HCT116 (cell line): ENCODE measurements at regions not wholly inside any gene's neighbourhood (a gene's known extent, or its start where the extent isn't known, plus 50 kb on each side); places are given as distances from the start of the nearest gene placed in this dataset.

Source experiments
- ATAC-seq: fragments of 200-7000 bp; cut with Tn5 transposase; 2 replicates; pipeline ENCODE4 v1.9.1; 2020; ENCODE audit warnings: mild to moderate bottlenecking, moderate library complexity
- BruUV-seq: library from RNA; stranded (reverse); fragments of 400-500 nt; replicated peaks from 2 replicates; lab custom pipeline; 2021; lab: Mats Ljungman, UMichigan
- CTCF ChIA-PET: fragments of 300-600 bp; sonication (Branson Sonifier 250); formaldehyde crosslinking; loops from one replicate; lab custom pipeline; 2021; ENCODE audit warnings: antibody characterized with exemption; lab: Charles Lee
- POLR2A ChIA-PET: fragments of 300-600, 350-600 bp; sonication (Branson Sonifier 250); formaldehyde crosslinking; loops from one replicate; lab custom pipeline; 2021; ENCODE audit warnings: antibody characterized with exemption; lab: Charles Lee
- RAD21 ChIA-PET, 2 experiments: fragments of 300-600 bp; sonication (Branson Sonifier 250); formaldehyde crosslinking; loops; one replicate each; lab custom pipeline; 2023; ENCODE audit warnings: low total read pairs in 2 of 2; ENCODE audit not compliant: uncharacterized antibody in 2 of 2, unreplicated experiment in 2 of 2, low non-redundant PET in 1 of 2; lab: Charles Lee
- DNase-seq: peaks from one replicate; pipeline ENCODE4 v3.0.0-alpha.2; 2010; ENCODE audit warnings: low read depth, low spot score
- H2AFZ ChIP-seq: fragments of 200-600 bp; shearing (Covaris generic), sonication (generic); 2 replicates; pipeline ENCODE4 v1.6.1; 2017; ENCODE audit warnings: low read depth, mixed run types, mixed read lengths, antibody characterized with exemption, low read length; ENCODE audit not compliant: poor library complexity, severe bottlenecking
- H3K27ac ChIP-seq: 2 replicates; pipeline ENCODE4 v1.5.1; 2012; ENCODE audit warnings: low read depth, low read length
- H3K27me3 ChIP-seq: fragments of 200-600 bp; sonication (generic); 2 replicates; pipeline ENCODE4 v1.6.1; 2016; ENCODE audit warnings: mixed run types, low read length, mixed read lengths; ENCODE audit not compliant: insufficient read depth
- H3K36me3 ChIP-seq, 2 experiments: fragments of 200-500 bp in 1 of 2; fragments of 200-600 bp in 1 of 2; sonication (Bioruptor generic) in 1 of 2; sonication (generic) in 1 of 2; 2 replicates each; pipeline versions ENCODE4 v1.5.1 to v1.6.1; 2014 to 2016; ENCODE audit warnings: low read length in 2 of 2, inconsistent platforms in 1 of 2, mixed read lengths in 1 of 2, mixed run types in 1 of 2; ENCODE audit not compliant: insufficient read depth in 2 of 2, control insufficient read depth in 1 of 2
- H3K4me1 ChIP-seq, 2 experiments: fragments of 200-600 bp in 1 of 2; sonication (generic) in 1 of 2; 2 replicates each; pipeline versions ENCODE4 v1.5.1 to v1.6.1; 2012 to 2017; ENCODE audit warnings: low read length in 2 of 2, inconsistent platforms in 1 of 2, mild to moderate bottlenecking in 1 of 2, mixed read lengths in 1 of 2, mixed run types in 1 of 2, moderate library complexity in 1 of 2; ENCODE audit not compliant: insufficient read depth in 2 of 2, control insufficient read depth in 1 of 2
- H3K4me2 ChIP-seq: fragments of 200-600 bp; sonication (generic); 2 replicates; pipeline ENCODE4 v1.6.1; 2017; ENCODE audit warnings: mixed run types, low read length, mixed read lengths
- H3K4me3 ChIP-seq, 2 experiments: fragments of 200-600 bp in 1 of 2; sonication (generic) in 1 of 2; replicated peaks in 1 of 2; 2 replicates each; pipeline ENCODE4 v1.5.1; 2011 to 2016; ENCODE audit warnings: low read length in 2 of 2, control low read depth in 1 of 2, low read depth in 1 of 2, mild to moderate bottlenecking in 1 of 2, mixed read lengths in 1 of 2, mixed run types in 1 of 2
- H3K79me2 ChIP-seq: fragments of 200-600 bp; sonication (generic); 2 replicates; pipeline ENCODE4 v1.6.1; 2017; ENCODE audit warnings: mild to moderate bottlenecking, mixed run types, low read length, moderate library complexity, mixed read lengths; ENCODE audit not compliant: insufficient read depth
- H3K9ac ChIP-seq: fragments of 200-600 bp; sonication (generic); 2 replicates; pipeline ENCODE4 v1.6.1; 2016; ENCODE audit warnings: low read length, mixed read lengths
- H3K9me2 ChIP-seq: fragments of 200-600 bp; sonication (generic), shearing (Covaris generic); 2 replicates; pipeline ENCODE4 v1.6.1; 2017; ENCODE audit warnings: mixed run types, mild to moderate bottlenecking, moderate library complexity; ENCODE audit not compliant: insufficient read depth
- H3K9me3 ChIP-seq, 2 experiments: fragments of 200-500 bp in 1 of 2; fragments of 200-600 bp in 1 of 2; sonication (Bioruptor generic) in 1 of 2; sonication (generic) in 1 of 2; 2 replicates each; pipeline ENCODE4 v1.6.1; 2014 to 2017; ENCODE audit warnings: low read length in 2 of 2, mixed read lengths in 2 of 2, inconsistent platforms in 1 of 2, low read depth in 1 of 2, mild to moderate bottlenecking in 1 of 2, mixed run types in 1 of 2, moderate library complexity in 1 of 2; ENCODE audit not compliant: control insufficient read depth in 1 of 2, insufficient read depth in 1 of 2
- H4K20me1 ChIP-seq: fragments of 200-600 bp; sonication (generic), shearing (Covaris generic); 2 replicates; pipeline ENCODE4 v1.6.1; 2017; ENCODE audit warnings: mixed run types, mild to moderate bottlenecking, moderate library complexity; ENCODE audit not compliant: insufficient read depth
- CBX3 ChIP-seq: IDR thresholded peaks from 2 replicates; pipeline ENCODE4 v1.6.1; 2012; ENCODE audit warnings: low read depth
- CTCF ChIP-seq, 3 experiments: fragments of 200-600 bp in 1 of 3; sonication (generic) in 1 of 3; IDR thresholded peaks in 2 of 3; conservative IDR thresholded peaks in 1 of 3; 2 replicates each; pipeline ENCODE4 v1.5.1; 2012 to 2017; ENCODE audit warnings: low read depth in 2 of 3, low read length in 2 of 3, antibody characterized with exemption in 1 of 3, borderline replicate concordance in 1 of 3, control low read depth in 1 of 3, mild to moderate bottlenecking in 1 of 3, mixed read lengths in 1 of 3, mixed run types in 1 of 3, moderate library complexity in 1 of 3; ENCODE audit not compliant: insufficient read depth in 1 of 3
- EGR1 ChIP-seq: IDR thresholded peaks from 2 replicates; pipeline ENCODE4 v1.6.1; 2012; ENCODE audit warnings: low read depth
- ELF1 ChIP-seq: IDR thresholded peaks from 2 replicates; pipeline ENCODE4 v1.6.1; 2012; ENCODE audit warnings: low read depth, borderline replicate concordance
- EZH2phosphoT487 ChIP-seq: fragments of 200-600 bp; IDR thresholded peaks from 2 replicates; pipeline ENCODE4 v1.6.1; 2018; ENCODE audit warnings: antibody characterized with exemption, borderline replicate concordance
- POLR2AphosphoS5 ChIP-seq: IDR thresholded peaks from 2 replicates; pipeline ENCODE4 v1.6.1; 2011; ENCODE audit warnings: mild to moderate bottlenecking, low read depth, low read length, moderate library complexity
- RAD21 ChIP-seq: IDR thresholded peaks from 2 replicates; pipeline ENCODE4 v1.6.1; 2012; ENCODE audit warnings: low read depth, mild to moderate bottlenecking
- SRF ChIP-seq: IDR thresholded peaks from 2 replicates; pipeline ENCODE4 v1.6.1; 2012; ENCODE audit warnings: low read depth
- TCF7L2 ChIP-seq: IDR thresholded peaks from 2 replicates; pipeline ENCODE4 v1.7.0; 2011; ENCODE audit warnings: borderline replicate concordance, inconsistent platforms; ENCODE audit not compliant: insufficient read depth, insufficient read length; ENCODE audit errors: extremely low read depth
- ZFX ChIP-seq: fragments of 450-650 bp; IDR thresholded peaks from 2 replicates; pipeline ENCODE4 v1.6.1; 2017
- intact Hi-C: fragments of 100-400 bp; cut with micrococcal nuclease; formaldehyde crosslinking; loops from 2 replicates; pipeline ENCODE4 v1.10.0; 2022
- TF ChIP-seq, protein P1 (sequence below): IDR thresholded peaks from 2 replicates; pipeline ENCODE4 v1.6.1; 2012

DNA sequence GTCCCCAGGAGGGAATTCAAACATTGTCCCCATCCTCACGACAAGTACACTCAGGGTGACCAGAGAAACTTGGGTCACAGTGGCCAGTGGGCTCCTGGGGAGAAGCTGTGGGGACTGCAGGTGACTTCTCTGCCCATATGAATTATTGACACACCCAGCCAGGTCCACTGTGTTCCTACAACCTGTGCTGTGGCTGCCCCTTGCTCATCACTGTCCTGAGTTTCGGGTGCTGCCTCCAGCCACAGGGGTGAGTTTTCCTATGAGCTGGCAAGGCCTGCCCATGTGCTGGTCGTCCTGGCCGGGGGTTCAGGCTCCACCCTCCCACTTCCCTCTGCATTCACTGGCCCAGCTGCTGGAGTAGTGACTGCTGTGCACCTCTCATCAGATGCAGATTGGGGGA lies 59.0 kb upstream of the RBFOX3 start:
- TF ChIP-seq ZFX, result no peak
- TF ChIP-seq TCF7L2, result no peak
- no peaks in the 10 kb centered on the region for H3K9me2 ChIP-seq
- DNase-seq (no peak), ATAC-seq (no peak)
- no peaks in the 10 kb centered on the region for H3K36me3 ChIP-seq
- no peaks in the 10 kb centered on the region for H4K20me1 ChIP-seq
- H3K4me2 ChIP-seq, result no peak overlapping the region
- no peaks in the 10 kb centered on the region for H3K27me3 ChIP-seq
- H3K4me1 ChIP-seq, result peaks cover 11% of the 10 kb centered on the region in 2 experiments; a peak in 3 of 4 replicates
- RAD21 ChIA-PET, result no interaction called here
- H3K79me2 ChIP-seq, result no peaks in the 10 kb centered on the region
- H3K9ac ChIP-seq, result no peak overlapping the region
- peaks cover 11 to 15% of the 10 kb centered on the region in 2 experiments; a peak in 3 of 4 replicates for H3K9me3 ChIP-seq
- BruUV-seq, result no TSS peak
- CTCF ChIA-PET, result interaction anchor here (1.1 to 1.8 kb wide), 2 partner anchors 10 to 11 kb away, joined by 3 to 5 read pairs; no protein-coding TSS in a partner anchor
- POLR2A ChIA-PET, result no interaction called here
- H3K4me3 ChIP-seq, result no peak overlapping the region
- no peak overlapping the region for H2AFZ ChIP-seq
- no peak overlapping the region for H3K27ac ChIP-seq
- intact Hi-C loops, result no loop called here

DNA sequence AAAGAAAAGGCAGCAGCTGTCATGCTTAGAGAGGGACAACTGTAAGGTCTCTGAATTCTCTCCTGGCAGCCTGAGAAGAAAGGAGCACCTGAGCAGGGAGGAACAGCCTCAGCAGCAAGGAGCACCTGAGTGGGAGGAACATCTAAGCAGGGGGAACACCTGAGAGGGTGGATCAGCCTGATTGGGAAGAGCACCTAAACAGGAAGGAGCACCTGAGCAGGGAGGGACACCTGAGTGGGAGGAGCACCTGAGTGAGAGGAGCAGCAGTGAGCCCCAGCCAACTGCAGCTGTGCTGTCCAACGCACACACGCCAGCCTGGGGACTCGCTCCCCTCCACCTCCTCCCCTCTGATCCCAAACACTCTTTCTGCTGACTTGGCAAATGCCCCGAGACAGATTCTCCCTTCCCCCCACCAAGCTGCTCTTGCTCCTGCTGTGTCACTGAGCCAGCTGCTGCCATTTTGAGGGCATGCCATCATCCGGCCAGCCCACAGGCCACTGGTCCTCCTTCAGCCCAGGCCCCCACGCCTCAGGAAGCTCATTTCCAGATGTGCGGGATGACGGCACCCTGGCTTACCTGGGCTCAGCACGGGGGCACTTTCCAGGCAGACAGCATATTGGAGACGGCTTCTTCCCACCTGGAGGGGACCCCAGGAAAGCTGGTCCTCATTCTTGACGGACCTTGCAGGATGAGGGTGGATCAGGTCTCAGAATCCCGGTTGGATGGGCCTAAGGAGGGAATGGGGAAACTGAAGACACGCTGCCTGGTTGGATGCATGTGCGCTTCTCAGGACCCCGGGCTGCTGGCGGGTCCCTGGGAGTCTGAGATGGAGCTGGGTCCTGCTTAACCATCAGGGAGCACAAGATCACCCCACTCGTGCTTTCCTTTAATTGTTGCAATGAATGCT lies 57.7 kb upstream of the RBFOX3 start:
- H3K4me1 ChIP-seq, result peaks cover 15 to 16% of the 10 kb centered on the region in 2 experiments; a peak in 3 of 4 replicates
- no TSS peak for BruUV-seq
- no peak overlapping the region for H3K4me3 ChIP-seq
- no peaks in the 10 kb centered on the region for H3K9me2 ChIP-seq
- no peaks in the 10 kb centered on the region for H3K27me3 ChIP-seq
- H4K20me1 ChIP-seq, result no peaks in the 10 kb centered on the region
- DNase-seq (no peak), ATAC-seq (no peak)
- no peak overlapping the region for H3K9ac ChIP-seq
- no peak for TF ChIP-seq CTCF (IDR thresholded peaks at IDR 0.05 in 2 of 3, conservative IDR thresholded peaks at IDR 0.05 in 1 of 3; ENCODE audit: borderline replicate concordance in 1 of 3, insufficient read depth in 1 of 3, low read depth in 2 of 3, low read length in 2 of 3)
- TF ChIP-seq SRF, result no peak
- TF ChIP-seq, protein P1, sequence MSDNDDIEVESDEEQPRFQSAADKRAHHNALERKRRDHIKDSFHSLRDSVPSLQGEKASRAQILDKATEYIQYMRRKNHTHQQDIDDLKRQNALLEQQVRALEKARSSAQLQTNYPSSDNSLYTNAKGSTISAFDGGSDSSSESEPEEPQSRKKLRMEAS, result no peak
- no peak for TF ChIP-seq POLR2AphosphoS5
- TF ChIP-seq RAD21, result no peak
- no peak for TF ChIP-seq CBX3
- no peak for TF ChIP-seq ELF1
- no peak for TF ChIP-seq EGR1
- no peak for TF ChIP-seq EZH2phosphoT487
- peaks cover 6 to 7% of the 10 kb centered on the region in 2 experiments; a peak in 3 of 4 replicates for H3K9me3 ChIP-seq
- no peaks in the 10 kb centered on the region for H3K36me3 ChIP-seq
- no peak overlapping the region for H2AFZ ChIP-seq
- intact Hi-C loops, result no loop called here
- ChIA-PET RAD21 (no interaction called here), POLR2A (no interaction called here), CTCF (interaction anchor here (1.1 to 1.9 kb wide), 2 partner anchors 8 to 10 kb away, joined by 3 to 5 read pairs; no protein-coding TSS in a partner anchor)
- H3K4me2 ChIP-seq, result no peak overlapping the region
- no peak overlapping the region for H3K27ac ChIP-seq
- H3K79me2 ChIP-seq, result no peaks in the 10 kb centered on the region
